Testis (tissue), 2 donors: ENCODE measurements at regions not wholly inside any gene's neighbourhood (a gene's known extent, or its start where the extent isn't known, plus 50 kb on each side); places are given as distances from the start of the nearest gene placed in this dataset.

Source experiments
- DNase-seq: peaks from one replicate; pipeline ENCODE4 v3.0.0-alpha.2; 2019
- H3K27ac ChIP-seq, 2 donors: fragments of 200-600 bp; sonication (generic); one replicate each; pipeline ENCODE4 v1.5.1; 2019
- H3K27me3 ChIP-seq: fragments of 200-600 bp; sonication (generic); one replicate; pipeline ENCODE4 v1.5.1; 2019
- H3K36me3 ChIP-seq: fragments of 200-600 bp; sonication (generic); one replicate; pipeline ENCODE4 v1.5.1; 2017; ENCODE audit warnings: low read depth; ENCODE audit errors: missing control alignments
- H3K4me1 ChIP-seq: fragments of 200-600 bp; sonication (generic); one replicate; pipeline ENCODE4 v1.5.1; 2019
- H3K4me3 ChIP-seq, 2 donors: fragments of 200-600 bp; sonication (generic); one replicate each; pipeline ENCODE4 v1.5.1; 2017 to 2019
- H3K9me3 ChIP-seq: fragments of 200-600 bp; sonication (generic); one replicate; pipeline ENCODE4 v1.5.1; 2017
- CTCF ChIP-seq, 3 experiments: fragments of 450-650 bp in 2 of 3; fragments of 200-600 bp in 1 of 3; sonication (generic) in 1 of 3; IDR thresholded peaks; one replicate each; pipeline ENCODE4 v1.5.1; 2016 to 2019; ENCODE audit warnings: antibody characterized with exemption in 3 of 3, mild to moderate bottlenecking in 2 of 3, moderate library complexity in 1 of 3
- POLR2A ChIP-seq: fragments of 450-650 bp; IDR thresholded peaks from one replicate; pipeline ENCODE4 v1.6.1; 2017; ENCODE audit warnings: antibody characterized with exemption, mild to moderate bottlenecking, moderate library complexity
- WGBS, 2 donors: methylation state at CpG; one replicate each; pipeline ENCODE4 v1.1.5; 2018; 5-methylcytosine and 5-hydroxymethylcytosine counted together
- intact Hi-C: fragments of 100-400 bp; cut with DNase I; formaldehyde crosslinking; loops from one replicate; pipeline ENCODE4 v1.15.1; 2023; ENCODE audit warnings: low total_unique reads

- no peak overlapping the region for H3K4me3 ChIP-seq
- no peaks in the 10 kb centered on the region for H3K36me3 ChIP-seq
- no peaks in the 10 kb centered on the region for H3K4me1 ChIP-seq
- H3K27me3 ChIP-seq, result no peaks in the 10 kb centered on the region
- H3K9me3 ChIP-seq, result no peaks in the 10 kb centered on the region
- H3K27ac ChIP-seq, result no peak overlapping the region
- TF ChIP-seq CTCF (IDR thresholded peaks at IDR 0.05), result no peak
- TF ChIP-seq POLR2A, result no peak
- DNase-seq, result no peak
- intact Hi-C loops, result no loop called here
- WGBS, 2 donors, result 89 to 90% methylated on average over 1 of the region's 1 CpG
Measured at GRCh38 chr14:42860371-42860770, 1253.7 kb downstream of the LRFN5 start.

- H3K4me3 ChIP-seq, result no peak overlapping the region
- no peaks in the 10 kb centered on the region for H3K27me3 ChIP-seq
- H3K9me3 ChIP-seq, result no peaks in the 10 kb centered on the region
- H3K27ac ChIP-seq, result no peak overlapping the region
- WGBS, 2 donors, result 56 to 76% methylated on average over 1 of the region's 1 CpG
- no peak for DNase-seq
- intact Hi-C loops, result no loop called here
- no peak for TF ChIP-seq CTCF (IDR thresholded peaks at IDR 0.05)
- TF ChIP-seq POLR2A, result no peak
- H3K36me3 ChIP-seq, result no peaks in the 10 kb centered on the region
- H3K4me1 ChIP-seq, result no peaks in the 10 kb centered on the region
Measured at GRCh38 chr14:42856106-42856505, 1249.4 kb downstream of the LRFN5 start.

- H3K4me1 ChIP-seq, result no peaks in the 10 kb centered on the region
- no peaks in the 10 kb centered on the region for H3K36me3 ChIP-seq
- 21 to 43% methylated on average over 1 of the region's 1 CpG for WGBS, 2 donors
- no peak for TF ChIP-seq CTCF (IDR thresholded peaks at IDR 0.05)
- no peak for TF ChIP-seq POLR2A
- H3K4me3 ChIP-seq, result no peak overlapping the region
- H3K27me3 ChIP-seq, result no peaks in the 10 kb centered on the region
- H3K9me3 ChIP-seq, result no peaks in the 10 kb centered on the region
- no peak overlapping the region for H3K27ac ChIP-seq
- intact Hi-C loops, result no loop called here
- no peak for DNase-seq
Measured at GRCh38 chr14:42855085-42855484, 1248.4 kb downstream of the LRFN5 start.

- Histone ChIP-seq H3K9me3 (no peaks in the 10 kb centered on the region), H3K36me3 (no peaks in the 10 kb centered on the region), H3K27ac (no peak overlapping the region), H3K4me3 (no peak overlapping the region), H3K27me3 (no peaks in the 10 kb centered on the region), H3K4me1 (no peaks in the 10 kb centered on the region)
- 88 to 92% methylated on average over 2 of the region's 2 CpGs for WGBS, 2 donors
- intact Hi-C loops, result no loop called here
- no peak for DNase-seq
- no peak for TF ChIP-seq POLR2A
- TF ChIP-seq CTCF (IDR thresholded peaks at IDR 0.05), result no peak
Measured at GRCh38 chr14:42854061-42854460, 1247.4 kb downstream of the LRFN5 start.

GRCh38 chr14:42848652-42849051, 1242.0 kb downstream of the LRFN5 start:
- intact Hi-C loops, result no loop called here
- H3K27ac ChIP-seq, result no peak overlapping the region
- no peaks in the 10 kb centered on the region for H3K27me3 ChIP-seq
- TF ChIP-seq CTCF (IDR thresholded peaks at IDR 0.05) (no peak), POLR2A (no peak)
- H3K4me3 ChIP-seq, result no peak overlapping the region
- no peaks in the 10 kb centered on the region for H3K36me3 ChIP-seq
- H3K9me3 ChIP-seq, result no peaks in the 10 kb centered on the region
- DNase-seq, result no peak
- H3K4me1 ChIP-seq, result no peaks in the 10 kb centered on the region
- WGBS, 2 donors, result 67 to 76% methylated on average over 1 of the region's 1 CpG
